K562 (cell line): ENCODE measurements at regions not wholly inside any gene's neighbourhood (a gene's known extent, or its start where the extent isn't known, plus 50 kb on each side); places are given as distances from the start of the nearest gene placed in this dataset.

Experiments
- ATAC-seq: fragments of 200-7000 bp; cut with Tn5 transposase; 3 replicates; pipeline ENCODE4 v1.9.1; 2020; ENCODE audit warnings: moderate library complexity
- BruUV-seq: library from RNA; stranded (reverse); fragments of 400-500 nt; replicated peaks from 2 replicates; lab custom pipeline; 2021; lab: Mats Ljungman, UMichigan
- CTCF ChIA-PET: fragments of 300-600 bp; formaldehyde crosslinking; extraction: SDS; loops from one replicate; lab custom pipeline; 2021; ENCODE audit warnings: low intra/inter-chr PET ratio; lab: Yijun Ruan, JAX
- POLR2A ChIA-PET: fragments of 300-600, 350-650 bp; sonication (Branson Sonifier 250); formaldehyde crosslinking; extraction: SDS; loops from one replicate; lab custom pipeline; 2021; ENCODE audit warnings: antibody characterized with exemption, inconsistent platforms; lab: Yijun Ruan, JAX
- DNase-seq, 4 experiments: peaks; one replicate each; pipeline versions ENCODE4 v3.0.0 to v3.0.0-alpha.2; 2011 to 2018; ENCODE audit warnings: low spot score in 3 of 4, mixed read lengths in 3 of 4; ENCODE audit errors: extremely low read depth in 1 of 4
- FAIRE-seq: peaks from 2 replicates; lab custom pipeline; 2011; peaks lifted over from hg19 to GRCh38; lab: Jason Lieb, UNC
- H2AFZ ChIP-seq: 2 replicates; pipeline ENCODE4 v1.6.0; 2011; ENCODE audit warnings: low read depth, low read length, control low read depth, inconsistent platforms
- H3K27ac ChIP-seq: fragments of 200-600 bp; 3 replicates; pipeline ENCODE4 v1.8.0; 2011; ENCODE audit warnings: low read depth, mild to moderate bottlenecking, control low read depth, inconsistent platforms, low read length, moderate library complexity, mixed read lengths; ENCODE audit errors: extremely low read depth
- H3K27me3 ChIP-seq, 2 experiments: fragments of 300-600 bp in 1 of 2; 2 replicates in 1 of 2; 3 replicates in 1 of 2; pipeline versions ENCODE4 v1.6.0 to v1.8.0; 2011; ENCODE audit warnings: inconsistent platforms in 2 of 2, low read length in 2 of 2, mild to moderate bottlenecking in 1 of 2, mixed read lengths in 1 of 2, moderate library complexity in 1 of 2; ENCODE audit not compliant: control insufficient read depth in 2 of 2, insufficient read depth in 2 of 2
- H3K36me3 ChIP-seq: fragments of 300-600 bp; 3 replicates; pipeline ENCODE4 v1.8.0; 2011; ENCODE audit warnings: mild to moderate bottlenecking, low read length, inconsistent platforms; ENCODE audit not compliant: control insufficient read depth, insufficient read depth
- H3K4me1 ChIP-seq, 2 experiments: fragments of 200-600 bp in 1 of 2; replicated peaks in 1 of 2; 2 replicates in 1 of 2; 3 replicates in 1 of 2; pipeline versions ENCODE4 v1.5.1 to v1.8.0; 2011; ENCODE audit warnings: inconsistent platforms in 2 of 2, low read length in 2 of 2, mild to moderate bottlenecking in 1 of 2, mixed read lengths in 1 of 2, moderate library complexity in 1 of 2; ENCODE audit not compliant: control insufficient read depth in 2 of 2, insufficient read depth in 2 of 2
- H3K4me2 ChIP-seq: 2 replicates; pipeline ENCODE4 v1.6.1; 2011; ENCODE audit warnings: low read length, control low read depth, inconsistent platforms, mixed read lengths; ENCODE audit not compliant: insufficient read depth
- H3K4me3 ChIP-seq: fragments of 200-600 bp; sonication (generic), shearing (Covaris generic); 2 replicates; pipeline ENCODE4 v1.5.1; 2016; ENCODE audit warnings: control low read depth, inconsistent platforms
- H3K79me2 ChIP-seq: fragments of 200-600 bp; 3 replicates; pipeline ENCODE4 v1.8.0; 2011; ENCODE audit warnings: low read length, inconsistent platforms; ENCODE audit not compliant: control insufficient read depth, insufficient read depth
- H3K9ac ChIP-seq, 2 experiments: 2 replicates each; pipeline versions ENCODE4 v1.6.0 to v1.6.1; 2011; ENCODE audit warnings: low read depth in 2 of 2, low read length in 2 of 2, control low read depth in 1 of 2, inconsistent platforms in 1 of 2, mild to moderate bottlenecking in 1 of 2, mixed read lengths in 1 of 2; ENCODE audit not compliant: insufficient read depth in 1 of 2
- H3K9me1 ChIP-seq: one replicate; pipeline ENCODE4 v1.6.0; 2011; ENCODE audit warnings: inconsistent platforms, mild to moderate bottlenecking, low read length, moderate library complexity; ENCODE audit not compliant: control insufficient read depth, insufficient read depth
- H3K9me3 ChIP-seq: replicated peaks from 2 replicates; pipeline ENCODE4 v1.5.1; 2011; ENCODE audit warnings: low read depth, low read length, inconsistent platforms; ENCODE audit not compliant: control insufficient read depth, insufficient read depth
- H4K20me1 ChIP-seq: replicated peaks from 2 replicates; pipeline ENCODE4 v1.6.1; 2011; ENCODE audit warnings: low read length, inconsistent platforms, mixed read lengths; ENCODE audit not compliant: control insufficient read depth, insufficient read depth
- CEBPB ChIP-seq: fragments of 450-650 bp; IDR thresholded peaks from 2 replicates; pipeline ENCODE4 v1.6.1; 2016; ENCODE audit warnings: missing genetic modification characterization, missing compliant biosample characterization
- CEBPG ChIP-seq, 3 experiments: fragments of 200-800 bp in 1 of 3; sonication (Bioruptor generic) in 1 of 3; sonication (generic) in 1 of 3; formaldehyde crosslinking in 1 of 3; IDR thresholded peaks in 2 of 3; conservative IDR thresholded peaks in 1 of 3; 2 replicates each; pipeline versions ENCODE4 v1.6.1 to v1.8.0; 2016 to 2022; ENCODE audit warnings: missing compliant biosample characterization in 2 of 3, missing genetic modification characterization in 2 of 3, mild to moderate bottlenecking in 1 of 3, missing genetic modification reagents in 1 of 3
- EHMT2 ChIP-seq: fragments of 450-650 bp; IDR thresholded peaks from 2 replicates; pipeline ENCODE4 v1.6.1; 2018; ENCODE audit warnings: antibody characterized with exemption
- KAT7 ChIP-seq: sonication (generic); formaldehyde crosslinking; IDR thresholded peaks from 2 replicates; pipeline ENCODE4 v1.8.0; 2022; ENCODE audit warnings: missing genetic modification reagents, mild to moderate bottlenecking, borderline replicate concordance
- KAT8 ChIP-seq: fragments of 450-650 bp; IDR thresholded peaks from 2 replicates; pipeline ENCODE4 v1.6.1; 2016; ENCODE audit warnings: low read depth, mild to moderate bottlenecking
- KLF13 ChIP-seq: fragments of 450-650 bp; IDR thresholded peaks from 2 replicates; pipeline ENCODE4 v1.6.1; 2016; ENCODE audit warnings: missing genetic modification characterization, low read depth, mild to moderate bottlenecking, missing compliant biosample characterization, moderate library complexity, borderline replicate concordance
- NRF1 ChIP-seq, 2 experiments: fragments of 450-650 bp; IDR thresholded peaks in 1 of 2; conservative IDR thresholded peaks in 1 of 2; 2 replicates each; pipeline ENCODE4 v1.6.1; 2014; ENCODE audit warnings: mild to moderate bottlenecking in 2 of 2
- PHB ChIP-seq: fragments of 250-450 bp; sonication (Bioruptor Pico); IDR thresholded peaks from 2 replicates; pipeline ENCODE4 v1.5.0; 2021
- TARDBP ChIP-seq: fragments of 450-650 bp; IDR thresholded peaks from 2 replicates; pipeline ENCODE4 v1.6.1; 2016
- TEAD1 ChIP-seq, 2 experiments: fragments of 450-650 bp in 1 of 2; sonication (generic) in 1 of 2; formaldehyde crosslinking; IDR thresholded peaks; 2 replicates each; pipeline versions ENCODE4 v1.4.0 to v1.8.0; 2020 to 2022; ENCODE audit warnings: mild to moderate bottlenecking in 2 of 2, missing genetic modification reagents in 1 of 2
- WHSC1 ChIP-seq: IDR thresholded peaks from one replicate; pipeline ENCODE4 v1.6.1; 2012; ENCODE audit warnings: low read length, control low read depth, inconsistent platforms
- ZNF124 ChIP-seq: sonication (generic); formaldehyde crosslinking; IDR thresholded peaks from 2 replicates; pipeline ENCODE4 v1.8.1; 2022; ENCODE audit warnings: missing genetic modification reagents
- ZNF24 ChIP-seq: fragments of 450-650 bp; IDR thresholded peaks from 2 replicates; pipeline ENCODE4 v1.6.1; 2016
- ZNF436 ChIP-seq: fragments of 250-450, 450-650 bp; sonication (Bioruptor Pico); formaldehyde crosslinking; IDR thresholded peaks from 2 replicates; pipeline ENCODE4 v1.7.0; 2020; ENCODE audit warnings: mild to moderate bottlenecking
- WGBS: fragments of 100-300 bp; shearing (Covaris generic); methylation state at CpG from one replicate; pipeline ENCODE4 v1.1.6; 2016; ENCODE audit warnings: low coverage, mixed read lengths; ENCODE audit not compliant: insufficient coverage; ENCODE audit errors: missing lambda C conversion rate; 5-methylcytosine and 5-hydroxymethylcytosine counted together
- in situ Hi-C: fragments of 300-500 bp; cut with MboI; formaldehyde crosslinking; loops from 4 replicates; pipeline ENCODE4 v1.15.0; 2018; ENCODE audit warnings: inconsistent platforms, mixed read lengths
- intact Hi-C: fragments of 100-400 bp; cut with micrococcal nuclease; formaldehyde crosslinking; loops from 2 replicates; pipeline ENCODE4 v1.14.2; 2022
- TF ChIP-seq, protein P1 (sequence below): sonication (generic); formaldehyde crosslinking; IDR thresholded peaks from 2 replicates; pipeline ENCODE4 v1.8.1; 2023; ENCODE audit warnings: mild to moderate bottlenecking, missing genetic modification reagents, moderate library complexity
- TF ChIP-seq, protein P2 (sequence below): fragments of 200-800 bp; sonication (Bioruptor generic); IDR thresholded peaks from 2 replicates; pipeline ENCODE4 v1.6.1; 2016; ENCODE audit warnings: missing genetic modification characterization, missing compliant biosample characterization

DNA sequence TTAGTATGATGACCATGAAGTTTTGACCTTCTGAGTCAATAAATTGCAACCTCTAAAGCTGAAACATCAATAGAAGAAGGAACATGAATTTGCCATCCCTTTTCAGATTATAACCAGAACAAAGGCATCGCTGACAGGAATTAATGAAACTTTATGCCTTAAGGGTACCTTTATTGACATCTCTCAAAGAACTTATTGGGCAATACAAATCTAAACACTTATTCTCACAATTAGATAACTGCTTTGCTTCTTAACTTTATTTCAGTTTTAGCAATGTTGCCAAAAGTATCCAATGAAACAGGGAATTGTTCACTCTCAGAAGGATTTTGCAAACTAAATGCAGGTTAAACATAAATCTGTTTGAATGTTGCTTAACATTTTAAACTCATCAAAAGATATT lies 116.0 kb downstream of the ELAPOR2 start:
- CTCF ChIA-PET, result no interaction called here
- in situ Hi-C loops, result no loop called here
- Histone ChIP-seq H3K79me2 (no peaks in the 10 kb centered on the region), H3K4me3 (no peak overlapping the region), H4K20me1 (no peaks in the 10 kb centered on the region), H3K9me3 (no peaks in the 10 kb centered on the region), H3K4me2 (no peak overlapping the region), H3K27me3 (no peaks in the 10 kb centered on the region), H3K9ac (no peak overlapping the region), H2AFZ (no peak overlapping the region), H3K4me1 (peaks cover 0 to 6% of the 10 kb centered on the region in 2 experiments; a peak in 1 of 5 replicates), H3K36me3 (peaks cover 20% of the 10 kb centered on the region), H3K27ac (no peak overlapping the region), H3K9me1 (no peaks in the 10 kb centered on the region)
- intact Hi-C loops, result loop anchor here (5.0 kb wide), 1 partner anchor 59 kb away; no protein-coding TSS in a partner anchor
- TF ChIP-seq WHSC1 (no peak), CEBPB (tag) (peak; percentile 61), ZNF436 (CRISPR knock-in tag) (no peak), TARDBP (no peak), PHB (CRISPR knock-in tag) (no peak), ZNF124 (no peak), TEAD1 (CRISPR knock-in tag; IDR thresholded peaks at IDR 0.05) (no peak), KLF13 (tag) (no peak), KAT8 (no peak), ZNF24 (no peak), EHMT2 (no peak), KAT7 (CRISPR knock-in tag) (no peak), CEBPG (CRISPR knock-in tag; IDR thresholded peaks at IDR 0.05) (no peak), CEBPG (tag; conservative IDR thresholded peaks at IDR 0.05 in 1 of 2, IDR thresholded peaks at IDR 0.05 in 1 of 2) (peak; percentile 70; a peak in 3 of 4 replicates), NRF1 (conservative IDR thresholded peaks at IDR 0.05 in 1 of 2, IDR thresholded peaks at IDR 0.05 in 1 of 2) (no peak)
- TF ChIP-seq, protein P1, sequence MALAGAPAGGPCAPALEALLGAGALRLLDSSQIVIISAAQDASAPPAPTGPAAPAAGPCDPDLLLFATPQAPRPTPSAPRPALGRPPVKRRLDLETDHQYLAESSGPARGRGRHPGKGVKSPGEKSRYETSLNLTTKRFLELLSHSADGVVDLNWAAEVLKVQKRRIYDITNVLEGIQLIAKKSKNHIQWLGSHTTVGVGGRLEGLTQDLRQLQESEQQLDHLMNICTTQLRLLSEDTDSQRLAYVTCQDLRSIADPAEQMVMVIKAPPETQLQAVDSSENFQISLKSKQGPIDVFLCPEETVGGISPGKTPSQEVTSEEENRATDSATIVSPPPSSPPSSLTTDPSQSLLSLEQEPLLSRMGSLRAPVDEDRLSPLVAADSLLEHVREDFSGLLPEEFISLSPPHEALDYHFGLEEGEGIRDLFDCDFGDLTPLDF, result no peak
- TF ChIP-seq, protein P2, sequence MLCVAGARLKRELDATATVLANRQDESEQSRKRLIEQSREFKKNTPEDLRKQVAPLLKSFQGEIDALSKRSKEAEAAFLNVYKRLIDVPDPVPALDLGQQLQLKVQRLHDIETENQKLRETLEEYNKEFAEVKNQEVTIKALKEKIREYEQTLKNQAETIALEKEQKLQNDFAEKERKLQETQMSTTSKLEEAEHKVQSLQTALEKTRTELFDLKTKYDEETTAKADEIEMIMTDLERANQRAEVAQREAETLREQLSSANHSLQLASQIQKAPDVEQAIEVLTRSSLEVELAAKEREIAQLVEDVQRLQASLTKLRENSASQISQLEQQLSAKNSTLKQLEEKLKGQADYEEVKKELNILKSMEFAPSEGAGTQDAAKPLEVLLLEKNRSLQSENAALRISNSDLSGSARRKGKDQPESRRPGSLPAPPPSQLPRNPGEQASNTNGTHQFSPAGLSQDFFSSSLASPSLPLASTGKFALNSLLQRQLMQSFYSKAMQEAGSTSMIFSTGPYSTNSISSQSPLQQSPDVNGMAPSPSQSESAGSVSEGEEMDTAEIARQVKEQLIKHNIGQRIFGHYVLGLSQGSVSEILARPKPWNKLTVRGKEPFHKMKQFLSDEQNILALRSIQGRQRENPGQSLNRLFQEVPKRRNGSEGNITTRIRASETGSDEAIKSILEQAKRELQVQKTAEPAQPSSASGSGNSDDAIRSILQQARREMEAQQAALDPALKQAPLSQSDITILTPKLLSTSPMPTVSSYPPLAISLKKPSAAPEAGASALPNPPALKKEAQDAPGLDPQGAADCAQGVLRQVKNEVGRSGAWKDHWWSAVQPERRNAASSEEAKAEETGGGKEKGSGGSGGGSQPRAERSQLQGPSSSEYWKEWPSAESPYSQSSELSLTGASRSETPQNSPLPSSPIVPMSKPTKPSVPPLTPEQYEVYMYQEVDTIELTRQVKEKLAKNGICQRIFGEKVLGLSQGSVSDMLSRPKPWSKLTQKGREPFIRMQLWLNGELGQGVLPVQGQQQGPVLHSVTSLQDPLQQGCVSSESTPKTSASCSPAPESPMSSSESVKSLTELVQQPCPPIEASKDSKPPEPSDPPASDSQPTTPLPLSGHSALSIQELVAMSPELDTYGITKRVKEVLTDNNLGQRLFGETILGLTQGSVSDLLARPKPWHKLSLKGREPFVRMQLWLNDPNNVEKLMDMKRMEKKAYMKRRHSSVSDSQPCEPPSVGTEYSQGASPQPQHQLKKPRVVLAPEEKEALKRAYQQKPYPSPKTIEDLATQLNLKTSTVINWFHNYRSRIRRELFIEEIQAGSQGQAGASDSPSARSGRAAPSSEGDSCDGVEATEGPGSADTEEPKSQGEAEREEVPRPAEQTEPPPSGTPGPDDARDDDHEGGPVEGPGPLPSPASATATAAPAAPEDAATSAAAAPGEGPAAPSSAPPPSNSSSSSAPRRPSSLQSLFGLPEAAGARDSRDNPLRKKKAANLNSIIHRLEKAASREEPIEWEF (CRISPR knock-in tag), result no peak
- WGBS, result 50% methylated on average over 1 of the region's 1 CpG
- no TSS peak for BruUV-seq
- POLR2A ChIA-PET, result interaction anchor here (0.6 to 1.7 kb wide), 5 partner anchors 8 to 284 kb away, joined by 3 to 5 read pairs (median 3); no protein-coding TSS in a partner anchor
- no peak for FAIRE-seq
- no peak for DNase-seq
- no peak for ATAC-seq
